ENCODE measurements at regions not wholly inside any gene's neighbourhood (a gene's known extent, or its start where the extent isn't known, plus 50 kb on each side); places are given as distances from the start of the nearest gene placed in this dataset.
A peak's percentile ranks its signal among the peaks of the same experiment; 100 is the strongest.

DNA sequence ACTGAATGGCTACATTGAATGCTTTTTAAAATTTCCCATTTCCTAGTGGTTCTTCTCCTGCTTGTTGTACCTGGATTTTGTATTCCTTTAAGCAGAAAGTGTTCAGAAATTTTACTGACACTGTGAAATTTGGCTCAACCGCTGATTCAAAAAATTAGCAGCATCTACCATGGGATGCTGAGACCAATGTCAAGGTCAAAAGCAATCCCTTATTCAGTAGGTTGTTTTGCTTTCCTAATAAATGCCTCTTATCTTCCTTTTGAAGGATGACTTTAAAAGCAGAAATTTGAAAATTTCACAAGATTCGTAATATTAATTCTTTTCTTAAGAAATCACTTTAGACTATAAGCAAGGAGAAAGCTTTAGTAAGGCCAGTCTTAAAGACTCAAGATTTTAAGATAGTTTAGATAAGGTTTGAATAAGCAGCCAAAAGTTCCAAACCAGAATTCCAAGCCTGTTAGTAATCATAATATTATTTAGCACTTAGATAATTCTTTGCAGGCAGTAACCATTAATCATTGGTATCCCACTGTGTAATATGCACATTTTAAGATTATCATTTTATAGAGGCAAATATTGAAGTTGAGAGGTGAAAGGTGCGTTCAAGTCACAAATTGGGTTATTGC is 508.8 kb downstream of the ANKRD50 start:
- Mint-ChIP-seq H3K4me1 (peaks cover 22% of the 10 kb centered on the region), H3K4me3 (no peak overlapping the region), H3K9me3 (no peaks in the 10 kb centered on the region), H3K27me3 (ENCODE audit: low read depth) (no peaks in the 10 kb centered on the region), H3K27ac (peak overlapping the region; percentile 65 to 83 (median 67)), H3K36me3 (ENCODE audit: low read depth) (no peaks in the 10 kb centered on the region)
- TF ChIP-seq, protein P1, sequence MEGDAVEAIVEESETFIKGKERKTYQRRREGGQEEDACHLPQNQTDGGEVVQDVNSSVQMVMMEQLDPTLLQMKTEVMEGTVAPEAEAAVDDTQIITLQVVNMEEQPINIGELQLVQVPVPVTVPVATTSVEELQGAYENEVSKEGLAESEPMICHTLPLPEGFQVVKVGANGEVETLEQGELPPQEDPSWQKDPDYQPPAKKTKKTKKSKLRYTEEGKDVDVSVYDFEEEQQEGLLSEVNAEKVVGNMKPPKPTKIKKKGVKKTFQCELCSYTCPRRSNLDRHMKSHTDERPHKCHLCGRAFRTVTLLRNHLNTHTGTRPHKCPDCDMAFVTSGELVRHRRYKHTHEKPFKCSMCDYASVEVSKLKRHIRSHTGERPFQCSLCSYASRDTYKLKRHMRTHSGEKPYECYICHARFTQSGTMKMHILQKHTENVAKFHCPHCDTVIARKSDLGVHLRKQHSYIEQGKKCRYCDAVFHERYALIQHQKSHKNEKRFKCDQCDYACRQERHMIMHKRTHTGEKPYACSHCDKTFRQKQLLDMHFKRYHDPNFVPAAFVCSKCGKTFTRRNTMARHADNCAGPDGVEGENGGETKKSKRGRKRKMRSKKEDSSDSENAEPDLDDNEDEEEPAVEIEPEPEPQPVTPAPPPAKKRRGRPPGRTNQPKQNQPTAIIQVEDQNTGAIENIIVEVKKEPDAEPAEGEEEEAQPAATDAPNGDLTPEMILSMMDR (IDR thresholded peaks at IDR 0.05; ENCODE audit: unreplicated experiment in 3 of 3) = no peak

DNA sequence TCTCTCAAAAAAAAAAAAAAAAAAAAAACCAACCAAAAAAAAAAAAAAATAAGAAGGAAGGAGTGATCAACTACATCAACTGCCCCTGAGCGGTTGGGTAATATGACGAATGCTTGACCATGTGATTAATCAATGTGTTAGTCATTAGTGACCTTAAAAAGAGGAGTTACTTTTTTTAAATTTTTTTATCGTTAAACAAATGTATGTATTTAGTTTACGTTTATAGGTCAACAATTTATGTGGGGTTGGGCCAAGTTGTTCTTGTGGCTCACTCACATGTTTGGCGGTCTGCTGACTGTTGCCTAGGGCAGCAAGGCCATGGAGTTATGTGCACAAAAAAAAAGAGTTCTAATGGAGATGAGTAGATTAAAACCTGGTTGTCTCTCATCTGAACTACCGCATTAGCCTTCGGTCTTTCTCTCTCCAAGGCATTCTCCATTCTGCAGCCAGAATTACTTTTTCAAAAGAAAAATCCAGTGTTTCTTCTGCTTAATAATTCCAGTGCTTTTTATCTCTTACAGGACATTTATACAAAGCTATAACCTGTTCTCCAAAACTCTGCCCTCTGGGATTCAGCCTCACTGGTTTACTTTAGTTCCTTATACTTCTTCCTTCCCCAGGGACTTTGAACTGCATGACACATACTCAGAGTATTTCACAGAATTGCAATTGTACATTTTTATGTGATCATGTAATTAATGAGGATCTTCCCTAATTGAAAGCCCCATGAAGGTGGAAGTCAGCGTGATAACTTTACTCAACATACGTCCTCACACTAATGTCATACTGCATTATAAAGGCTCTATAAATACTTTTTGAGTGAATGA is 505.5 kb downstream of the ANKRD50 start:
- Mint-ChIP-seq H3K27me3 (ENCODE audit: low read depth) (no peaks in the 10 kb centered on the region), H3K27ac (peak overlapping the region in 1 of 3 experiments; percentile 29), H3K9me3 (no peaks in the 10 kb centered on the region), H3K4me1 (peaks cover 22% of the 10 kb centered on the region), H3K36me3 (ENCODE audit: low read depth) (no peaks in the 10 kb centered on the region), H3K4me3 (no peak overlapping the region)
- TF ChIP-seq, protein P1 (IDR thresholded peaks at IDR 0.05; ENCODE audit: unreplicated experiment in 3 of 3) = no peak

DNA sequence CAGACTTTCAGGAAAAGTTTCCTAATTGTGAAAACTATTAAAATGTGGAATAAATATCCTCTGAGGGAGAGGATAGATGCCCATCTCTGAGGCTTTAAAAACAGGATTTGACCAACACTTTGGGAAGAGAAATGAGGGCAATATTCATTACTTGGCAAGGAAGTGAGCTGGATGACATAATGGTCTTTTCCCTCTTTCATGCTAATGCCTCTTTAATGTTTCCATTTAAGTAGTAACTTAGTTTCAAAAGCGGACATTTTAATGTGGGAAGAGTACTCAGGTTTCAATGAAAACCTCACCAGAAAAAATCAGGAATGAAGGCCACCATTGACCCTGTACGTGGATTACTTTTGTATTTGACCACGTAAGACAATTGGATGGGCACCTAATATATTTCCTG is 503.3 kb downstream of the ANKRD50 start:
- Mint-ChIP-seq H3K27me3 (ENCODE audit: low read depth) (no peaks in the 10 kb centered on the region), H3K4me1 (peaks cover 27% of the 10 kb centered on the region), H3K9me3 (no peaks in the 10 kb centered on the region), H3K4me3 (no peak overlapping the region), H3K36me3 (ENCODE audit: low read depth) (no peaks in the 10 kb centered on the region), H3K27ac (no peak overlapping the region)
- TF ChIP-seq, protein P1 (IDR thresholded peaks at IDR 0.05; ENCODE audit: unreplicated experiment in 3 of 3) = no peak

DNA sequence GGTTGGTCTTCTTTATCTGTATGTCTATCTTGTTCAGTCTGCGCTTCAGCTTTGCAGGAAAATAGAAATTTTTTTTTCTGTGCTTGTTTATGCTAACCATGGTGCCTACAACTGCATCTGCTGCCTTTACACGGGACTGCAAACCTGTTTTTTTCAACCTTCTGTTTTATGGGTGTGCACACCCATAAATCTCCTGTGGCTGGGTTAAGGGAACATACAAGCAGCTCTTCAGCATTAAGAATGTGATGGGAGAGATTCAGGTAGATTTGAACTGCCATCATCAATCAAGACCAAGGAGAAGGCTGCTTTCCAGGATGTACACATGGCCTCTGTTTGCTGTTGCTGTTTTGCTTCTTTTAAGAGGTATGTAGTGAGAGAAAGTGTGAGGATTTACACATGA is 502.9 kb downstream of the ANKRD50 start:
- TF ChIP-seq, protein P1 (IDR thresholded peaks at IDR 0.05; ENCODE audit: unreplicated experiment in 3 of 3) = no peak
- Mint-ChIP-seq H3K27me3 (ENCODE audit: low read depth) (no peaks in the 10 kb centered on the region), H3K4me3 (no peak overlapping the region), H3K36me3 (ENCODE audit: low read depth) (no peaks in the 10 kb centered on the region), H3K4me1 (peaks cover 23% of the 10 kb centered on the region), H3K27ac (peak overlapping the region in 1 of 3 experiments; percentile 9), H3K9me3 (no peaks in the 10 kb centered on the region)

DNA sequence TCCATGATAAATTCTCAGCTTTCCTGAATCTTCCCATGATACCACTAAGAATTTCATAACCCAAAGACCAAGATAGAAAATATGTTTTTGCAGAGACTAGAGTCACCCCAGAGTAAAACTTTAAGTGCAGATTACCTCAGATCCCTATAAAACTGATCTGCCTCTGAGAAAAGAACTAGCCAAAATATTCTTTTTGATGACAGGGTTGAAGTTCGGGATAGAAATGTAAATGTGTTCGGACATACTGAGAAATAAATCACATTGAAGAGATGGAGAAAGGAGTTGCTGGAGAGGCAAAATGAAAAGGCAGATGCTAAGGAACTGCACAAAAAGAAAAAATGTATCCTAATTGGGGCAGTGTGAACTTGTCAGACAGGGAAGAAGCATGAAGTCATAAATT is 501.8 kb downstream of the ANKRD50 start:
- TF ChIP-seq, protein P1 (IDR thresholded peaks at IDR 0.05; ENCODE audit: unreplicated experiment in 3 of 3) = no peak
- Mint-ChIP-seq H3K4me1 (peaks cover 24% of the 10 kb centered on the region), H3K36me3 (ENCODE audit: low read depth) (no peaks in the 10 kb centered on the region), H3K27ac (peak overlapping the region in 1 of 3 experiments; percentile 1), H3K9me3 (no peaks in the 10 kb centered on the region), H3K27me3 (ENCODE audit: low read depth) (no peaks in the 10 kb centered on the region), H3K4me3 (no peak overlapping the region)
